ENCODE measurements at regions not wholly inside any gene's neighbourhood (a gene's known extent, or its start where the extent isn't known, plus 50 kb on each side); places are given as distances from the start of the nearest gene placed in this dataset.

GRCh38 chr1:72777918-72778317 lies 495.6 kb upstream of the NEGR1 start:
- no peaks in the 10 kb centered on the region for H3K27me3 ChIP-seq (ENCODE audit: control insufficient read depth, insufficient read depth, low read length)
- H3K9me3 ChIP-seq (ENCODE audit: control insufficient read depth, insufficient read depth, low read length), result no peaks in the 10 kb centered on the region
- DNase-seq (ENCODE audit: low read depth in 4 of 6, low spot score in 6 of 6), result no peak
- H3K36me3 ChIP-seq (ENCODE audit: control insufficient read depth, insufficient read depth, low read length), result no peaks in the 10 kb centered on the region
- no peak overlapping the region for H3K4me3 ChIP-seq (ENCODE audit: low read depth, low read length)
- no peaks in the 10 kb centered on the region for H3K4me1 ChIP-seq (ENCODE audit: control insufficient read depth, insufficient read depth, low read length)
- no peak overlapping the region for H3K27ac ChIP-seq (ENCODE audit: low read depth, low read length)

- 80% methylated on average over 1 of the region's 2 CpGs for WGBS (ENCODE audit: insufficient coverage)
- Histone ChIP-seq H3K27me3 (ENCODE audit: control insufficient read depth, insufficient read depth, low read length) (no peaks in the 10 kb centered on the region), H3K9me3 (ENCODE audit: control insufficient read depth, insufficient read depth, low read length) (no peaks in the 10 kb centered on the region), H3K4me1 (ENCODE audit: control insufficient read depth, insufficient read depth, low read length) (no peaks in the 10 kb centered on the region), H3K27ac (ENCODE audit: low read depth, low read length) (no peak overlapping the region), H3K36me3 (ENCODE audit: control insufficient read depth, insufficient read depth, low read length) (no peaks in the 10 kb centered on the region), H3K4me3 (ENCODE audit: low read depth, low read length) (no peak overlapping the region)
- DNase-seq (ENCODE audit: low read depth in 4 of 6, low spot score in 6 of 6), result no peak
These were observed 481.1 kb upstream of the NEGR1 start for GRCh38 chr1:72763481-72763880.

GRCh38 chr1:72759486-72759885 lies 477.1 kb upstream of the NEGR1 start:
- H3K4me1 ChIP-seq (ENCODE audit: control insufficient read depth, insufficient read depth, low read length), result no peaks in the 10 kb centered on the region
- H3K4me3 ChIP-seq (ENCODE audit: low read depth, low read length), result no peak overlapping the region
- DNase-seq (ENCODE audit: low read depth in 4 of 6, low spot score in 6 of 6), result no peak
- no CpG with 5 or more reads among the region's 3 CpGs for WGBS (ENCODE audit: insufficient coverage)
- no peaks in the 10 kb centered on the region for H3K9me3 ChIP-seq (ENCODE audit: control insufficient read depth, insufficient read depth, low read length)
- H3K36me3 ChIP-seq (ENCODE audit: control insufficient read depth, insufficient read depth, low read length), result no peaks in the 10 kb centered on the region
- H3K27ac ChIP-seq (ENCODE audit: low read depth, low read length), result no peak overlapping the region
- no peaks in the 10 kb centered on the region for H3K27me3 ChIP-seq (ENCODE audit: control insufficient read depth, insufficient read depth, low read length)

DNA sequence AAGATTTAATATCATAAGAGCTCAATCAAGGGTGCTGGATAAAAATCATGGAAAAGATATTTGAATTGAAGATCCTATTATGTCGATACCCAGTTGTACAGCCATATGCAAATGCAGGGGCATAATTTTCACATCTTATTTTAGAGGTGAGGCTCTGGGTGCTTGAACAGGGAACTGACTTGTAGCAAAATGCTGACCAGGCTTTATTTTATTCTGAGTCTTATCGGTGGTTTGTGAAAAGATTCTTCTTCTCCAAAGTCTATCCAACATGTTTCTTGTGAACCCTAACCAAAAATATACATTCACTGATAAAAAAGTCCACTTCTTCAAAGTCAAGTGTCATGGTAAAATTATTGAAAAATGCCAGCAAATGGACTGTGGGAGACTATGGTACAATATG lies 475.5 kb upstream of the NEGR1 start:
- no peak overlapping the region for H3K27ac ChIP-seq (ENCODE audit: low read depth, low read length)
- H3K36me3 ChIP-seq (ENCODE audit: control insufficient read depth, insufficient read depth, low read length), result no peaks in the 10 kb centered on the region
- no peaks in the 10 kb centered on the region for H3K9me3 ChIP-seq (ENCODE audit: control insufficient read depth, insufficient read depth, low read length)
- no peaks in the 10 kb centered on the region for H3K27me3 ChIP-seq (ENCODE audit: control insufficient read depth, insufficient read depth, low read length)
- no peaks in the 10 kb centered on the region for H3K4me1 ChIP-seq (ENCODE audit: control insufficient read depth, insufficient read depth, low read length)
- H3K4me3 ChIP-seq (ENCODE audit: low read depth, low read length), result no peak overlapping the region
- no peak for DNase-seq (ENCODE audit: low read depth in 4 of 6, low spot score in 6 of 6)
- WGBS (ENCODE audit: insufficient coverage), result no CpG with 5 or more reads among the region's 2 CpGs

DNA sequence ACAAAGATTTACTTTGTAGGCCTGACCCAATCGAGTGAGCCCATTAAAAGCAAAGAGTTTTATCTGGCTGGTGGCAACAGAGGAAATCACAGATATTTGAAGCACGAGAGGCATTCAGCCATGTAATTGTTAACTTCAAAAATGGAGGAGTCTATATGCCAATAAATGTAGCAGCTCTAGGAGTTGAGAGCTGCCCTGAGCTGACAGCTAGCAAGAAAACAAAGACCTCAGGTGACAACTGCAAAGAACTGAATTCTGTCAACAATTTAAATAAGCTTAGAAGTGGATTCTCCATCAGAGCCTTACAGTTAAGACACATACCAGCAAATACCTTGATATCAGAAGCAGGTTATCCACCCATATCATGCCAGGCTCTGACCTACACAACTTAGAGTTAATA lies 463.1 kb upstream of the NEGR1 start:
- Histone ChIP-seq H3K27ac (ENCODE audit: low read depth, low read length) (no peak overlapping the region), H3K27me3 (ENCODE audit: control insufficient read depth, insufficient read depth, low read length) (no peaks in the 10 kb centered on the region), H3K9me3 (ENCODE audit: control insufficient read depth, insufficient read depth, low read length) (no peaks in the 10 kb centered on the region), H3K36me3 (ENCODE audit: control insufficient read depth, insufficient read depth, low read length) (no peaks in the 10 kb centered on the region), H3K4me1 (ENCODE audit: control insufficient read depth, insufficient read depth, low read length) (no peaks in the 10 kb centered on the region), H3K4me3 (ENCODE audit: low read depth, low read length) (no peak overlapping the region)
- no peak for DNase-seq (ENCODE audit: low read depth in 4 of 6, low spot score in 6 of 6)
- 73% methylated on average over 2 of the region's 2 CpGs for WGBS (ENCODE audit: insufficient coverage)

GRCh38 chr1:72734415-72734814 lies 452.1 kb upstream of the NEGR1 start:
- WGBS (ENCODE audit: insufficient coverage), result no CpG with 5 or more reads among the region's 1 CpG
- no peak for DNase-seq (ENCODE audit: low read depth in 4 of 6, low spot score in 6 of 6)
- Histone ChIP-seq H3K4me1 (ENCODE audit: control insufficient read depth, insufficient read depth, low read length) (no peaks in the 10 kb centered on the region), H3K27ac (ENCODE audit: low read depth, low read length) (no peak overlapping the region), H3K36me3 (ENCODE audit: control insufficient read depth, insufficient read depth, low read length) (no peaks in the 10 kb centered on the region), H3K4me3 (ENCODE audit: low read depth, low read length) (no peak overlapping the region), H3K9me3 (ENCODE audit: control insufficient read depth, insufficient read depth, low read length) (no peaks in the 10 kb centered on the region), H3K27me3 (ENCODE audit: control insufficient read depth, insufficient read depth, low read length) (no peaks in the 10 kb centered on the region)

DNA sequence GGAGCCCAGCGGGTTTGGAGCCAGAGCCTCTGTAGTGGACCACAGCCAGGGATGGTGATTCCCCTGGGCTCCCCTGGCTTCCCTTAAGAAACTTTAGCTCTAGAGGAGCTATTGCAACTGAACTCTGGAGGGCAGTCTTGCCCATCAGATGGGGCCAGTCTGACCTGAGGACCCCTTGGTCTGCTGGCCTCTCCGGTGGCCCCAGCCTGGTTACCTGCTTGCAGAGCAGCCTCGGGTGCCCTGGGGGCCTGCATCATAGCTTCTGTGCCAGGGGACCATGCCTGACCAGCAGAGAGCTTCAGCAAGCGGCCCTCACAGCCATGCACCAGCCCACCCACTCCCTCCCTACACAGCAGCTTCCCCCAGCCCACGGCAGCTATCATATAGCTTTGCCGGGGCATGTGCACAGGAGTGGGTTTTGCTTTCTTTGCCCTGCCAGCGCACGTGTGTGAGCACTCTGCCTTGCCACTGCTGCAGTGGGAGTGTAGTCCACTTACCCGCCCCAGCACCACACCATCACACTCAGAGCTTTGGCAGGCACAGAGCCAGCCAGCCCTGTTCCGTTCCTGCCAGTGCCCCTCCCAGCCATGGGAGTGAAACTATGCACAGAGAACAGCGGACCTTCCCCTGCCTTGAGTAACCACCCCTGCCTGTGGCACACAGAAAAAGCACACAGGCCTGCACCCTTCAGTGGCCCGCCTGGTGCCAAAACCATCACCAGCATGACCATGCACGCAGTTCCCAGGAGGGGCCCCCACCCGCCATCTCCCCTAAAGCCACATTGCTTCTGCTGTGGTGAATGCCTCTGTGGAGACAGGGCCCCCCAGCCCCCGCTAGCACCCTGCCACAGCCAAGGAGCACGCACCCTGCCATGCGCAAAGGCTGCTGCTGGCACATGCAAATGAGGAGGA lies 442.9 kb upstream of the NEGR1 start:
- 86% methylated on average over 17 of the region's 17 CpGs for WGBS (ENCODE audit: insufficient coverage)
- Histone ChIP-seq H3K9me3 (ENCODE audit: control insufficient read depth, insufficient read depth, low read length) (no peaks in the 10 kb centered on the region), H3K4me1 (ENCODE audit: control insufficient read depth, insufficient read depth, low read length) (no peaks in the 10 kb centered on the region), H3K4me3 (ENCODE audit: low read depth, low read length) (no peak overlapping the region), H3K27ac (ENCODE audit: low read depth, low read length) (no peak overlapping the region), H3K27me3 (ENCODE audit: control insufficient read depth, insufficient read depth, low read length) (no peaks in the 10 kb centered on the region), H3K36me3 (ENCODE audit: control insufficient read depth, insufficient read depth, low read length) (no peaks in the 10 kb centered on the region)
- DNase-seq (ENCODE audit: low read depth in 4 of 6, low spot score in 6 of 6), result no peak

DNA sequence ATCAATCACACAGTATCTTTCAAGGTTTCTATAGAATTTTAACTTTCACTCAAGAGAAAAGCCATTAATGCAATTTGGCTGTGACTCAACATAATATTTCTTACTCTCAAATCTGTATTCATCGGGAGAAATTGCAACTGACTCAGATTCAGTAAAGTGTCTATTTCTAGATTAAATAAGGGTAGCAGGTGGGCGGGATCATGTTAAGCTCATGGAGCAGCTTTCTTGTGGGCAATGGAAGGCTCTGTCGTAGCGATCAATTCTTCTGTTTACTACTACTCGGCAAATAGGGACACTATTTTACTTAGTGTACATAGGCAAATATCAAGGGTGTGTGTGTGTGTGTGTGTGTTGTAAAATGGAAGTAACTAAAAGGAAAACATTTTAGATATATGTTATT lies 423.6 kb upstream of the NEGR1 start:
- no peaks in the 10 kb centered on the region for H3K4me1 ChIP-seq (ENCODE audit: control insufficient read depth, insufficient read depth, low read length)
- DNase-seq (ENCODE audit: low read depth in 4 of 6, low spot score in 6 of 6), result no peak
- no peaks in the 10 kb centered on the region for H3K36me3 ChIP-seq (ENCODE audit: control insufficient read depth, insufficient read depth, low read length)
- WGBS (ENCODE audit: insufficient coverage), result 100% methylated on average over 1 of the region's 5 CpGs
- H3K27me3 ChIP-seq (ENCODE audit: control insufficient read depth, insufficient read depth, low read length), result no peaks in the 10 kb centered on the region
- H3K27ac ChIP-seq (ENCODE audit: low read depth, low read length), result no peak overlapping the region
- H3K9me3 ChIP-seq (ENCODE audit: control insufficient read depth, insufficient read depth, low read length), result peaks cover under 1% of the 10 kb centered on the region
- H3K4me3 ChIP-seq (ENCODE audit: low read depth, low read length), result no peak overlapping the region

GRCh38 chr1:72704841-72705477 lies 422.6 kb upstream of the NEGR1 start:
- Histone ChIP-seq H3K9me3 (ENCODE audit: control insufficient read depth, insufficient read depth, low read length) (no peaks in the 10 kb centered on the region), H3K4me1 (ENCODE audit: control insufficient read depth, insufficient read depth, low read length) (no peaks in the 10 kb centered on the region), H3K27ac (ENCODE audit: low read depth, low read length) (no peak overlapping the region), H3K4me3 (ENCODE audit: low read depth, low read length) (no peak overlapping the region), H3K36me3 (ENCODE audit: control insufficient read depth, insufficient read depth, low read length) (no peaks in the 10 kb centered on the region), H3K27me3 (ENCODE audit: control insufficient read depth, insufficient read depth, low read length) (no peaks in the 10 kb centered on the region)
- 100% methylated on average over 1 of the region's 3 CpGs for WGBS (ENCODE audit: insufficient coverage)
- DNase-seq (ENCODE audit: low read depth in 4 of 6, low spot score in 6 of 6), result no peak

GRCh38 chr1:72697410-72697809 lies 415.1 kb upstream of the NEGR1 start:
- Histone ChIP-seq H3K36me3 (ENCODE audit: control insufficient read depth, insufficient read depth, low read length) (no peaks in the 10 kb centered on the region), H3K9me3 (ENCODE audit: control insufficient read depth, insufficient read depth, low read length) (peaks cover 5% of the 10 kb centered on the region), H3K4me1 (ENCODE audit: control insufficient read depth, insufficient read depth, low read length) (no peaks in the 10 kb centered on the region), H3K27ac (ENCODE audit: low read depth, low read length) (no peak overlapping the region), H3K4me3 (ENCODE audit: low read depth, low read length) (no peak overlapping the region), H3K27me3 (ENCODE audit: control insufficient read depth, insufficient read depth, low read length) (no peaks in the 10 kb centered on the region)
- DNase-seq (ENCODE audit: low read depth in 4 of 6, low spot score in 6 of 6), result no peak
- no CpG with 5 or more reads among the region's 2 CpGs for WGBS (ENCODE audit: insufficient coverage)
